ENCODE measurements at regions not wholly inside any gene's neighbourhood (a gene's known extent, or its start where the extent isn't known, plus 50 kb on each side); places are given as distances from the start of the nearest gene placed in this dataset. TPM values are rescaled to one million over a fixed set of nuclear protein-coding genes. Genes with fewer than 3 reads are reported as not detected.

Small RNA genes in the stretch of these regions (small RNA-seq; reads per million reads assigned to genes)
- gene RN7SKP293 (ENCODE audit: low replicate concordance) = not detected
